ENCODE measurements at regions not wholly inside any gene's neighbourhood (a gene's known extent, or its start where the extent isn't known, plus 50 kb on each side); places are given as distances from the start of the nearest gene placed in this dataset.
"Not testable (repeated sequence)": the region's sequence is repeated elsewhere in the genome, so short reads cannot be mapped to it uniquely, and the experiment has no call there.

GRCh38 chr12:29017532-29017931, 131.5 kb upstream of the FAR2 start:
- not testable (repeated sequence) for TF ChIP-seq POLR2A, POLR2AphosphoS5 (IDR thresholded peaks at IDR 0.05; ENCODE audit: low read depth, low read length)
